ENCODE measurements at regions not wholly inside any gene's neighbourhood (a gene's known extent, or its start where the extent isn't known, plus 50 kb on each side); places are given as distances from the start of the nearest gene placed in this dataset.

DNA sequence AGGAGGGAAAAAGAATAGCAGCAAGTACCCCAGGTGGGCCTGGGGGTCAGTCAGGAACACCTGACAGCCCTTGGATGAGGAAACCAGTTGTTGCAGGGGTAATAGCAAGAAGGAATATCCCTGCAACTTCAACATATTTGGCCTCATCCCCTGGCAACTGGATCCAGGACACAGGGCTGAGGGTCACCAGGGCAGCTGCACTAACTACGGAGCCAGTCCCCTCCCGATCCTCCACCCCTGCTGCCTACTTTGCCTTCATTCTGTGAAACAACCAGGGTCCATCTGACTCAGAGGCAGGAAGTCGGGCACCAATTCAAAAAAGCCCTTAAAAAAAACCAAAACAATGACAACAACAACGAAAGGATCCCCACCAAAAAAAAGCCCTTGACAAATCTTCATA, 52.9 kb downstream of the FRMPD3 start:
- DNase-seq: no peak

DNA sequence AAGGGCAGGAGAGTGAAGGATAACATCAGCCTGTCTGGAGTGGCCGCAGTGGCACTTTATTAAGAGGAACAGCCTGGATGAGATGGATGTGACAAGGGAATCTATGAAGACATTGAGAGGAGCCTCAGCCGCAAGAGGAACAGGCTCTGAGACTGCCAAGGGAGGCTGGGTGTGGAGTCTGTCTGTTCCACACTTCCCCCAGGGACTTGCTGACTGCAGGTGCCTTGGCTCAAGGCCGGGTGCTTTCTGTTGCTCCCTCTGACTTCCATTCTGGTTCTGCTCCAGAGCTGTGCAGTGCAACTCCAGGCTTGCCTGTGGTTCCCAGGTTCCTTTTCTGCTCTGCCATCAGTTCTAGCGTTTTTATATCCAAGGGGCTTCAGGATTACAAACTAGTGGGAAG, 54.6 kb downstream of the FRMPD3 start:
- no peak for DNase-seq

DNA sequence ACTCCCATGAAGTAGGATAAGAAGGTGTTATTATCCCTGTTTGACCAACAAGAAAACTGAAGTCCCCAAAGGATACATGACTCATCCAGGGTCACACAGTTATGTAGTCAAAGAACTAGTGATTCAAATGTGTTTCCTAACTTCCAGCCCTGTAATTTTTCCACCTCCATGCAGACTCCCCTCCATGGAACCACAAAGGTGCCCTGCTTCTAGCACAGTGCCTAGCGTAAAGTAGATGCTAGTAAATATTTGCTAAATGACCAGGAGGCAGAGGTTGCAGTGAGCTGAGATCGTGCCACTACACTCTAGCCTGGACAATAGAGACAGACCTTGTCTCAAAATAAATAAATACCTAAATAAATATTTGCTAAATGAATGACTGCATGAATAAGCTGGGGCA, 55.8 kb downstream of the FRMPD3 start:
- no peak for DNase-seq

- DNase-seq: no peak
These were observed 57.2 kb downstream of the FRMPD3 start for GRCh38 chrX:107506596-107507031.

- no peak for DNase-seq
These were observed 57.8 kb downstream of the FRMPD3 start for GRCh38 chrX:107507093-107507743.

- DNase-seq: no peak
These were observed 58.3 kb downstream of the FRMPD3 start for GRCh38 chrX:107507744-107508117.

DNA sequence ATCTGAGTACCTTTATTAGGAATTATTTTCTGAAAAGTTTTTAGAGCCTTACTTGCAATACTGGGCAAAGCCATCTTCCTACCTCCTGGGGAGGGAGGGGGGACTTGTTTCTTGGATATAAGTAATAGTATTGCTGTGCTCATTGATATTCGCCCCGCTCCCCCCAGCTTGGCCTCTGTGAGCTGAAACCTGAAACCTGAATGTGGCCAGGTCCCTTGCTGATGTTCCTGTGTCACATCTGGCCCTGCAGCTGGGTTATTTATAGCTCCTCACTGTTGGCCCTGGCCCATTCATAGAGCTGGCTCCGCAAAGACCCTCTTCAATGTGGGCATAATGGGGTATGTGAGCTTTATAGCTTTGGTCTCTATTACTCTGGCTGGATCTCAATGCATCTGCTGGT, 59.5 kb downstream of the FRMPD3 start:
- no peak for DNase-seq

DNA sequence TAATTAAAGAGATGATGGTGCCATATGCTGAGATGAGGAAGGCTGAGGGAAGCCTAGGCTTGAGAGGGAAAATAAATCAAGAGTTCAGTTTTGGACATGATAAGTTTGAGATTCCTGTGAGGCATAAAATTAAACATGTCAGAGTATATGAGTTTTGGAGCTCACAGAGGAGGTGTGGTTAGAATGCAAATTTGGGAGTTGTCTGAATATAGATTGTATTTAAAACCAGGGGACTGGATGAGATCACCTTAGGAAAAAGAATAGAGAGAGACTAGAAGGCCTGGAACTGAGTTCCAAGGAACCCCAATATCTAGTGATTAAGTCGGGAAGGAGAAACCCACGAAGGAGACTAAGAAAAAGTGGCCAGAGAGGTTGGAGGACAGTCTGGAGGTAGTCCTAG, 65.5 kb downstream of the FRMPD3 start:
- DNase-seq: no peak

DNA sequence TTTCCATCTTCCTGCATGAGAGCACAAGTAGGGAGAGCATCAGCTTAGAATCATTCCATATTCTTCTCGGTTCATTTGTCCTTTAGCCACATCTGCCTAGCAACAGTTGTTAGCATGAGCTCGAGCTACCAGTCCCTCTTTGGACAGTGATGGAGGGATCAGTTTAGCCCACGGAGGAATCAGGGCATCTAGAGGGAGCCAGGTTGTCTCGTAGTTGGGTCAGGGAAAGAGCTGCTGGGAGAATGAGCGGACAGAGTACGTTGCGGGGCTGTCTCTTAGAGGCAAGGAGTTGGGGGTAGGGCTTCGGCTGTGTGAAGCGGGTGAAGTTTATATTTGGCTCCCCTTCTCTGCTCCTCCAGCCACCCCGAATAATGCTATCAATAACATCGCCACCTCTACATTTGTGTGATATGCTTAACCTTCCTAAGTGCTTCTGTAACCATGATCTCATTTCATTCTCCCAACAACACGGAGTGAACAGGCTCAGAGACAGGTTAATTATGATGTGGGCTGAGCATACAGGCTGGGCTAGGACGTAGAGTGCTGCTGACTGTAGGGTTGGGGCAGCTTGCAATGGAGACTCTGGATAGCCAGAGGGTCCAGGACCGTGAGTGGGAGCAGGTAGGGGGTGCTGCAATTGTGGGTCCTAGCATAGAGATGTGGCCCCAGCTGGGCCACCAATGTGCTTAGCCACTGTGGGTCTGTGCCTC, 72.6 kb downstream of the FRMPD3 start:
- no peak for DNase-seq

- DNase-seq: no peak
These were observed 73.4 kb downstream of the FRMPD3 start for GRCh38 chrX:107522901-107523300.

DNA sequence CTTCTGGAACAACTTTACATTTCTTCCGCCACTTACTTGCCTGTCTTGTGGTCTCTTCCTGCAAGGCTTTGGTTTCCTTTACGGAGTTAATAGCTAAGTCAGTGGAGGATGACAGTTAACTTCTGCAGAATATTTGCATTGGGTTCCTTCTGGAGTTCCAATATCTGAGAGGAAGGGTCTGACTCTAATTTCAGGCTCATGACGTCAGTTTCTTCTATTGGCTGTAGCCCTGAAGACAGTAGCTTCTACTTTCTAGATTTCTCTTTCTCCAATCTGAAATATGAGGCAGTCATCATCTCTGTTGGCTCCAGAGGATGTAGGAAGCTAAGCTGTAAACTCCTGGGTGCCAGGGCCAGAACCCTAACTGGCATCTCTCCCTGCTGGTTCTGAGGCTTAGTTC, 76.7 kb downstream of the FRMPD3 start:
- DNase-seq: no peak

GRCh38 chrX:107530141-107530540, 80.7 kb downstream of the FRMPD3 start:
- DNase-seq: no peak

- DNase-seq: peak; percentile 67
These were observed 88.4 kb downstream of the FRMPD3 start for GRCh38 chrX:107537815-107538214.

DNA sequence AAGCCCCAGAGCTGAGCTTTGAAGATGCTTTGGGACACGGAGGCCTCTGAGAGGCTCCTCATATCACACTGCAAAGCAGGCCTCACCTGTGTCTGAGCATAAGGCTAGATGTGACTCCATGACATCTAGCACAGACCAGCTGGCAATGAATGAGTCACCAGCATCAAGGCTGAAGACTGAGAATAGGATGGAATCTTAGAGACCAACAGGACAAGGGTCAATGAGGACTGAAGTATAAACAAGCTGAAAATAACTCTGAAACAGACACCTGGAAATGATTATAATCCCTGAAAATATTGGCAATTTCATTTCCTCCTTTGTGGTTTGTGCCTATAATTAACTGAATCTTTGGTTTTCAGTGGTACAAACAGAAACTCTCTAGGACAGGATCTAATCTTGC, 87.1 kb upstream of the PRPS1 start:
- DNase-seq: no peak

GRCh38 chrX:107542040-107542439, 86.3 kb upstream of the PRPS1 start:
- DNase-seq: no peak

DNA sequence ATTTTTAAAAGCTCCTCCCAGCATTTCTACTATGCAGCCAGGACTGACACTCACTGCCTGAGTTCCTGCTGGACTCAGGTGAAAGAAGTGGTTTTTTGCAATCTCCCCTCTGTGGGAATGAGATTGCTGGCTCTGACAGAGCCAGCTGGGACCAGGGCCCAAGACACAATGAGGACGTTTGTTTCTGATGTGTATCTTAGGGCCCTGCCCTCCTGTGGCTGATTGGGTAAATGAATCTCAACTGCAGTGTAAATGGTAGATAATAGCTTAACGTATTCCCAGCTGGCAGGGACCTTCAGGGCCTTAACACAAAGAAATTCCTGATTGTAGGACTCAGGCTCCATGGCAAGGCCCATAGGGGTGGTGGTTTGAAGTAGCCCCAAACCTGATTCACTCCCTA, 85.8 kb upstream of the PRPS1 start:
- peak; percentile 37 for DNase-seq

DNA sequence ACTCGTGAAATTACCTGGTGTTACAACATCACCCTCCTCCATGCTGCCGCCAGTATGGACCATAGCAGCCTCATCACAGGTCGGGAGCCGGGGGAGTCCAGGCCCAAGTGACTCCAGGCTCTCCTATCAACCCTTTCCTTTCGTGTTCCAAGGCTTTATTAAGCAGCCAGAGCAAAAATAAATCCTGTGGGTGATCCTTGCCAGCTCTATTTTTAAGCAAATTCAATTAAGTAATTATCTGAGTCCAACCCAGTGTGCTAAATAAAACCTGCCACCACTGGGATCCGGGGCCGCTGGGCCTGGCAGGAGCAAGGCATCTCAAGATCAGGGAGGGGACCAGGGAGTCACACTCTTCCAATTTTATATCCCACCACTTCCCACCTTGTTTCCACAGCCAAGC, 80.7 kb upstream of the PRPS1 start:
- no peak for DNase-seq

GRCh38 chrX:107548775-107549174, 79.5 kb upstream of the PRPS1 start:
- DNase-seq: no peak

GRCh38 chrX:107549504-107549903, 78.8 kb upstream of the PRPS1 start:
- no peak for DNase-seq

- no peak for DNase-seq
These were observed 76.8 kb upstream of the PRPS1 start for GRCh38 chrX:107551546-107551945.

DNA sequence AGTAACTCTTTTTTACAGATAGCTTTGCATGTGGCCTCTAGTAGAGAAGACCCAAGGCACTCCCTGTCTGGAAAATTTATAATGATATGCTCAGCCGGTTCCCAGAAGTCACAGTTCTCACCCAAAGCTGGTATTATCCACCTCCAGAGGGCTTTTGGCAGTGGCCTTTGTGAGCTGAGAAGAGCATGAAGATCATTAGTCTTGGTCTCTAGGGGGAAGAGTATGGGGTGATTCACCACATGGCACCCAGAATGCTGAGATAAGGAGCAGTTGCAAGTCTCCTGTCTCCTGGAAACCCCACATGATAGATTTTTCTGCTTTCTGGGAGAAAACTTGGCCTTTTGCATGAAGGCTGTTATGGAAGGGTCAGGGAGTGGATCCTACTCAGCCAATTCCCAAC, 75.4 kb upstream of the PRPS1 start:
- peak; percentile 14 for DNase-seq

- no peak for DNase-seq
These were observed 71.3 kb upstream of the PRPS1 start for GRCh38 chrX:107556967-107557366.

DNA sequence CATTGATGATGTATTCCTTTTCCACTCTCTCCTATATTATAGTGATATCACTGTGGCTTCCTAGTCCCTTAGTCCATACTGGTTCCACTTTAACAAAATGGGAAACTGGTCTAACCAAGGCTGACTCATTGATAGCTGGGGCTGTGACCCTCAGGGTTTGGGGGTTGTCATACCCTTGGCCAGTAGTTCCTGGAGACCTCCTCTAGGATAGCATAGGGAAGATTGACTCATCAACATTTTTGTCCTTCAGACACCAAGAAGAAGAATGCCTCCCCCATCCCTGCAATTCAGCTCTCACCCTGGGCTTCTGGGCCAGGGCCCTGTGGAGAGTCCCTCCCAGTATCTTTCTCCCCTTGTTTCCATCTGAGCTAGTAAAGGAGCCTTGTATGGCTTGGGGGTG, 68.8 kb upstream of the PRPS1 start:
- no peak for DNase-seq

DNA sequence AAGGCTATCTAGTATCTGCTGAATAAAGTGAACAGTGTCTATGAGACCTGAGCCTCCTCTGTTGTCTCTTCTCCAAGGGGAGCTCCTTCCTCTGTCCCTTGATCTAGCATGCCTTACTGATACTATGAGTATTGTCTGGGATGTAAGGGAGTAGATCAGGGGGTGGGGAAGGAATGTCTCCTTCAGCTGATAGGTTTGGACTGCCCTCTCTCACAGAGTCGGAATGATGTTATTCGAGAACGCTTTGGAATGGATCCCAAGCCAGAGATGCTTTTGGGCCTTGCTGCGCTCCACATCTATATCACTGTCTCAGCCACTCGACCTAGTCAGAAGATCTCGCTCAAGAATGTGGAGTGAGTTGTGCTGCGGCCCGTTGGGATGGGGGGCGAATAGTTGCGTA, 68.3 kb upstream of the PRPS1 start:
- DNase-seq: no peak

- DNase-seq: no peak
These were observed 67.3 kb upstream of the PRPS1 start for GRCh38 chrX:107560980-107561379.
